ENCODE measurements at regions not wholly inside any gene's neighbourhood (a gene's known extent, or its start where the extent isn't known, plus 50 kb on each side); places are given as distances from the start of the nearest gene placed in this dataset.

DNA sequence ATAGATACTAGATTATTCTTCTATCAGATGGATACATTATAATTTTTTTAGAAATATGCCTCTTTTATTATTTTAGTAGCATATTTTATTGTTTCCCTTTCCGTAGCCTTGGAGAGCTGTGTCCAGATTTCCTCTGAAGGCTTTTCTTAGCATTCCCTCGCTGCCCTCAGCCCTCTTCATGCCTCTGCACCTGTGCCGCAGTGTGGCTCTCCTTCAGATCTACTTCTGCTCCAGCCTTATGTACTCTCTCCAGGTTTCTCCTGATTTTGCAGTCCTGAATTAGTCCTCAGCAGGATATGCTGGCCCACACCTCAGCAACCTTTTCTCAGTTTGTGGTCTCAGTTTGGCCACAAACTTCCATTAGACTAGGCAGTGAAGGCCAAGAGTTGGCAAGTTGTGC, 1052.0 kb downstream of the TAF11L14 start:
- H3K27ac ChIP-seq (ENCODE audit: extremely low read length, insufficient read depth, low read length) = no peak overlapping the region
- in situ Hi-C loops (cut with HindIII; ENCODE audit: extremely low pct_ligation_motif_present, low pct_unique_long_range_greater_than_20kb) = no loop called here
- no peak for ATAC-seq
- POLR2A ChIA-PET = no interaction called here
- no peak overlapping the region for H3K9ac ChIP-seq (ENCODE audit: insufficient read depth, low read depth, low read length)
- intact Hi-C loops (cut with micrococcal nuclease; ENCODE audit: unreplicated experiment) = no loop called here
- TF ChIP-seq ZNF101 (CRISPR knock-in tag; IDR thresholded peaks at IDR 0.05; ENCODE audit: borderline replicate concordance, low read depth) = no peak
- TF ChIP-seq, protein P1, sequence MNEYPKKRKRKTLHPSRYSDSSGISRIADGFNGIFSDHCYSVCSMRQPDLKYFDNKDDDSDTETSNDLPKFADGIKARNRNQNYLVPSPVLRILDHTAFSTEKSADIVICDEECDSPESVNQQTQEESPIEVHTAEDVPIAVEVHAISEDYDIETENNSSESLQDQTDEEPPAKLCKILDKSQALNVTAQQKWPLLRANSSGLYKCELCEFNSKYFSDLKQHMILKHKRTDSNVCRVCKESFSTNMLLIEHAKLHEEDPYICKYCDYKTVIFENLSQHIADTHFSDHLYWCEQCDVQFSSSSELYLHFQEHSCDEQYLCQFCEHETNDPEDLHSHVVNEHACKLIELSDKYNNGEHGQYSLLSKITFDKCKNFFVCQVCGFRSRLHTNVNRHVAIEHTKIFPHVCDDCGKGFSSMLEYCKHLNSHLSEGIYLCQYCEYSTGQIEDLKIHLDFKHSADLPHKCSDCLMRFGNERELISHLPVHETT (CRISPR knock-in tag; conservative IDR thresholded peaks at IDR 0.05) = no peak
- no peak for TF ChIP-seq RCOR2 (CRISPR knock-in tag; IDR thresholded peaks at IDR 0.05)
- TF ChIP-seq, protein P2, sequence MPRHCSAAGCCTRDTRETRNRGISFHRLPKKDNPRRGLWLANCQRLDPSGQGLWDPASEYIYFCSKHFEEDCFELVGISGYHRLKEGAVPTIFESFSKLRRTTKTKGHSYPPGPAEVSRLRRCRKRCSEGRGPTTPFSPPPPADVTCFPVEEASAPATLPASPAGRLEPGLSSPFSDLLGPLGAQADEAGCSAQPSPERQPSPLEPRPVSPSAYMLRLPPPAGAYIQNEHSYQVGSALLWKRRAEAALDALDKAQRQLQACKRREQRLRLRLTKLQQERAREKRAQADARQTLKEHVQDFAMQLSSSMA (CRISPR knock-in tag; IDR thresholded peaks at IDR 0.05) = no peak
- TF ChIP-seq NFIC (IDR thresholded peaks at IDR 0.05; ENCODE audit: low read length) = no peak
- no peaks in the 10 kb centered on the region for H3K4me1 ChIP-seq (ENCODE audit: insufficient read depth, low read length)
- no peaks in the 10 kb centered on the region for H3K79me2 ChIP-seq (ENCODE audit: insufficient read depth, low read length)
- DNase-seq (ENCODE audit: low spot score) = no peak
- H3K4me2 ChIP-seq (ENCODE audit: low read depth, low read length) = no peak overlapping the region
- 34% methylated on average over 3 of the region's 3 CpGs for WGBS (ENCODE audit: low lambda C conversion rate)
- H2AFZ ChIP-seq (ENCODE audit: low read length) = no peak overlapping the region
- H3K36me3 ChIP-seq (replicated peaks in 1 of 2; ENCODE audit: control insufficient read depth in 1 of 2, insufficient read depth in 2 of 2, low read length in 2 of 2) = no peaks in the 10 kb centered on the region
- CTCF ChIA-PET (ENCODE audit: low intra/inter-chr PET ratio, low total read pairs) = no interaction called here
- no peaks in the 10 kb centered on the region for H3K9me3 ChIP-seq (ENCODE audit: low read length)
- BruUV-seq (replicated peaks) = no TSS peak
- FAIRE-seq = no peak
- no peaks in the 10 kb centered on the region for H4K20me1 ChIP-seq (ENCODE audit: insufficient read depth, low read length)
- H3K4me3 ChIP-seq (replicated peaks in 1 of 3; ENCODE audit: insufficient read depth in 1 of 3, low read depth in 2 of 3, low read length in 3 of 3) = no peak overlapping the region
- H3K27me3 ChIP-seq (ENCODE audit: control insufficient read depth in 1 of 2, insufficient read depth in 2 of 2, low read length in 2 of 2) = no peaks in the 10 kb centered on the region

DNA sequence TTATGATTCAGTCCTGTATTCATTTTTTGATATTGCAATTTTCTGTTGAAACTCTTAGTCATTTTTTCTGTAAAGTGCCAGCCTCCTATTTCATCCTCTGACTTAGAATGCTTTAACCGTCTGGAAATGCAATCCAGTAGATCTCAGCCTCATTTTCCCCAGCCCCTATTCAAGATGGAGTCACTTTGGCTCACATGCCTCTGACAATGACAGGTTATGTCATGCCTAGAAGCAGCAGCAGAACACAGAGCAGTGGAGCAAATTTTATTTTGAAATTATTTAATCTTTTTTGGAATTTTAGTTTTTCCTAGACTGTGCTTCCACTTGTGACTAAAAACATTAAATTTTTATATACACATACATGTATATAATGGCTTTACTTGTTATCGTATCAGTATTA, 1053.2 kb downstream of the TAF11L14 start:
- H3K4me3 ChIP-seq (replicated peaks in 1 of 3; ENCODE audit: insufficient read depth in 1 of 3, low read depth in 2 of 3, low read length in 3 of 3) = no peak overlapping the region
- intact Hi-C loops (cut with micrococcal nuclease; ENCODE audit: unreplicated experiment) = no loop called here
- H3K79me2 ChIP-seq (ENCODE audit: insufficient read depth, low read length) = no peaks in the 10 kb centered on the region
- no peaks in the 10 kb centered on the region for H3K4me1 ChIP-seq (ENCODE audit: insufficient read depth, low read length)
- H3K9ac ChIP-seq (ENCODE audit: insufficient read depth, low read depth, low read length) = no peak overlapping the region
- ATAC-seq (no peak), FAIRE-seq (no peak), DNase-seq (ENCODE audit: low spot score) (no peak)
- no peak overlapping the region for H3K4me2 ChIP-seq (ENCODE audit: low read depth, low read length)
- in situ Hi-C loops (cut with HindIII; ENCODE audit: extremely low pct_ligation_motif_present, low pct_unique_long_range_greater_than_20kb) = no loop called here
- no peak overlapping the region for H2AFZ ChIP-seq (ENCODE audit: low read length)
- BruUV-seq (replicated peaks) = no TSS peak
- no peaks in the 10 kb centered on the region for H3K27me3 ChIP-seq (ENCODE audit: control insufficient read depth in 1 of 2, insufficient read depth in 2 of 2, low read length in 2 of 2)
- H4K20me1 ChIP-seq (ENCODE audit: insufficient read depth, low read length) = no peaks in the 10 kb centered on the region
- H3K9me3 ChIP-seq (ENCODE audit: low read length) = no peaks in the 10 kb centered on the region
- no peaks in the 10 kb centered on the region for H3K36me3 ChIP-seq (replicated peaks in 1 of 2; ENCODE audit: control insufficient read depth in 1 of 2, insufficient read depth in 2 of 2, low read length in 2 of 2)
- 24% methylated on average over 2 of the region's 2 CpGs for WGBS (ENCODE audit: low lambda C conversion rate)
- CTCF ChIA-PET (ENCODE audit: low intra/inter-chr PET ratio, low total read pairs) = no interaction called here
- no peak overlapping the region for H3K27ac ChIP-seq (ENCODE audit: extremely low read length, insufficient read depth, low read length)
- TF ChIP-seq PHF21A (CRISPR knock-in tag; IDR thresholded peaks at IDR 0.05) = no peak
- no peak for TF ChIP-seq KMT2B (CRISPR knock-in tag; IDR thresholded peaks at IDR 0.05)
- TF ChIP-seq ZMYM4 (CRISPR knock-in tag; IDR thresholded peaks at IDR 0.05) = no peak
- no peak for TF ChIP-seq TP53 (CRISPR knock-in tag; conservative IDR thresholded peaks at IDR 0.05)
- no peak for TF ChIP-seq NFIB (CRISPR knock-in tag; IDR thresholded peaks at IDR 0.05; ENCODE audit: borderline replicate concordance)
- TF ChIP-seq SIX4 (CRISPR knock-in tag; IDR thresholded peaks at IDR 0.05) = no peak
- POLR2A ChIA-PET = no interaction called here

Data from HepG2 (cell line).